PC-9 (cell line): ENCODE measurements at regions not wholly inside any gene's neighbourhood (a gene's known extent, or its start where the extent isn't known, plus 50 kb on each side); places are given as distances from the start of the nearest gene placed in this dataset.
"Not testable (repeated sequence)": the region's sequence is repeated elsewhere in the genome, so short reads cannot be mapped to it uniquely, and the experiment has no call there.

Experiments
- BruUV-seq: library from RNA; stranded (reverse); fragments of 400-500 nt; replicated peaks from 2 replicates; lab custom pipeline; 2021; lab: Mats Ljungman, UMichigan
- CTCF ChIA-PET: fragments of 300-600 bp; sonication (Branson Sonifier 250); formaldehyde crosslinking; loops from one replicate; lab custom pipeline; 2022; ENCODE audit warnings: antibody characterized with exemption; lab: Charles Lee
- POLR2A ChIA-PET: fragments of 300-600 bp; sonication (Branson Sonifier 250); formaldehyde crosslinking; loops from one replicate; lab custom pipeline; 2022; ENCODE audit warnings: antibody characterized with exemption; ENCODE audit not compliant: unreplicated experiment; lab: Charles Lee
- DNase-seq, 2 experiments: peaks; one replicate each; pipeline versions ENCODE4 v3.0.0 to v3.0.0-alpha.2; 2015 to 2022; ENCODE audit warnings: mixed read lengths in 1 of 2
- H2AFZ ChIP-seq: fragments of 200-600 bp; sonication (generic); 2 replicates; pipeline ENCODE4 v1.8.1; 2017; ENCODE audit warnings: antibody characterized with exemption
- H3F3A ChIP-seq: fragments of 200-600 bp; sonication (generic); 2 replicates; pipeline ENCODE4 v1.8.1; 2017; ENCODE audit warnings: antibody characterized with exemption, mild to moderate bottlenecking, low read depth; ENCODE audit not compliant: insufficient read depth
- H3K27ac ChIP-seq: fragments of 200-600 bp; sonication (generic); 2 replicates; pipeline ENCODE4 v1.6.1; 2016; ENCODE audit warnings: mixed run types
- H3K27me3 ChIP-seq: fragments of 200-600 bp; sonication (generic); 2 replicates; pipeline ENCODE4 v1.6.1; 2016; ENCODE audit warnings: low read depth, mixed run types; ENCODE audit not compliant: insufficient read depth
- H3K36me3 ChIP-seq: fragments of 200-600 bp; sonication (generic); 2 replicates; pipeline ENCODE4 v1.6.1; 2016; ENCODE audit warnings: low read depth, mixed run types
- H3K4me1 ChIP-seq: fragments of 200-600 bp; sonication (generic); replicated peaks from 2 replicates; pipeline ENCODE4 v1.6.1; 2016; ENCODE audit warnings: mixed run types; ENCODE audit not compliant: insufficient read depth
- H3K4me2 ChIP-seq: fragments of 200-600 bp; sonication (generic); 2 replicates; pipeline ENCODE4 v1.6.1; 2017; ENCODE audit warnings: mixed run types
- H3K4me3 ChIP-seq: fragments of 200-600 bp; sonication (generic); 2 replicates; pipeline ENCODE4 v1.6.1; 2016; ENCODE audit warnings: mixed run types
- H3K79me2 ChIP-seq: fragments of 200-600 bp; sonication (generic); 2 replicates; pipeline ENCODE4 v1.6.1; 2017; ENCODE audit warnings: low read depth, mixed run types
- H3K9me2 ChIP-seq: fragments of 200-600 bp; sonication (generic); 2 replicates; pipeline ENCODE4 v1.8.1; 2017; ENCODE audit warnings: mild to moderate bottlenecking; ENCODE audit not compliant: insufficient read depth
- H3K9me3 ChIP-seq: fragments of 200-600 bp; sonication (generic); 2 replicates; pipeline ENCODE4 v1.8.1; 2016; ENCODE audit warnings: low read depth; ENCODE audit not compliant: insufficient read depth
- H4K20me1 ChIP-seq: fragments of 200-600 bp; sonication (generic); 2 replicates; pipeline ENCODE4 v1.8.1; 2017; ENCODE audit not compliant: insufficient read depth
- EZH2 ChIP-seq: fragments of 200-600 bp; sonication (generic); IDR thresholded peaks from 2 replicates; pipeline ENCODE4 v1.8.0; 2017; ENCODE audit warnings: antibody characterized with exemption, low read depth
- intact Hi-C: fragments of 100-400 bp; cut with micrococcal nuclease; formaldehyde crosslinking; loops from one replicate; pipeline ENCODE4 v1.10.0; 2022; ENCODE audit not compliant: unreplicated experiment
- TF ChIP-seq, protein P1 (sequence below): fragments of 200-600 bp; sonication (generic); conservative IDR thresholded peaks from 2 replicates; pipeline ENCODE4 v1.6.1; 2017; ENCODE audit warnings: mixed run types, antibody characterized with exemption, mild to moderate bottlenecking, moderate library complexity

DNA sequence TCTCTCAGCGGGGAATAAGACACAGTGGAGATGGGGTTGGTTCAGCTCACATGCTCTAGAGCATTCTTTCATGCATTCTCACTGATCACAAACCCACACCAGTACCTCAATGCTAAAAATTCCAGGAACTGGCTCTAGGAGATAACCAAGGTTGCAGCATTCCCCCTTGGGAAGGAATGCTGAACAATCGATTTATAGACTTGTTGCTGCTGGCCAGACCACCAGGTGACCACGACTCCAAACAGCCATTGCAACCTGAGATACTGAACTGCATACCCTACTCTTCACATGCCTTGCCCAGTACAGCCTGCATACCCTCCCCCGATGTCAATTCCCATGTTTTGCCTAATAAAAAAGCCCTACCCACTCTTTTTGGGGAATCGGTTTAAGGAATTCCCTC is 75.1 kb upstream of the GPRC5B start:
- intact Hi-C loops, result no loop called here
- no peak for TF ChIP-seq EZH2
- TF ChIP-seq, protein P1, sequence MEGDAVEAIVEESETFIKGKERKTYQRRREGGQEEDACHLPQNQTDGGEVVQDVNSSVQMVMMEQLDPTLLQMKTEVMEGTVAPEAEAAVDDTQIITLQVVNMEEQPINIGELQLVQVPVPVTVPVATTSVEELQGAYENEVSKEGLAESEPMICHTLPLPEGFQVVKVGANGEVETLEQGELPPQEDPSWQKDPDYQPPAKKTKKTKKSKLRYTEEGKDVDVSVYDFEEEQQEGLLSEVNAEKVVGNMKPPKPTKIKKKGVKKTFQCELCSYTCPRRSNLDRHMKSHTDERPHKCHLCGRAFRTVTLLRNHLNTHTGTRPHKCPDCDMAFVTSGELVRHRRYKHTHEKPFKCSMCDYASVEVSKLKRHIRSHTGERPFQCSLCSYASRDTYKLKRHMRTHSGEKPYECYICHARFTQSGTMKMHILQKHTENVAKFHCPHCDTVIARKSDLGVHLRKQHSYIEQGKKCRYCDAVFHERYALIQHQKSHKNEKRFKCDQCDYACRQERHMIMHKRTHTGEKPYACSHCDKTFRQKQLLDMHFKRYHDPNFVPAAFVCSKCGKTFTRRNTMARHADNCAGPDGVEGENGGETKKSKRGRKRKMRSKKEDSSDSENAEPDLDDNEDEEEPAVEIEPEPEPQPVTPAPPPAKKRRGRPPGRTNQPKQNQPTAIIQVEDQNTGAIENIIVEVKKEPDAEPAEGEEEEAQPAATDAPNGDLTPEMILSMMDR, result no peak
- Histone ChIP-seq H3K9me3 (no peaks in the 10 kb centered on the region), H3K36me3 (no peaks in the 10 kb centered on the region), H3K4me2 (no peak overlapping the region), H3F3A (no peaks in the 10 kb centered on the region), H3K4me3 (no peak overlapping the region), H3K79me2 (no peaks in the 10 kb centered on the region), H3K9me2 (no peaks in the 10 kb centered on the region), H4K20me1 (no peaks in the 10 kb centered on the region), H3K27ac (no peak overlapping the region), H3K27me3 (peaks cover 60% of the 10 kb centered on the region), H3K4me1 (no peaks in the 10 kb centered on the region), H2AFZ (no peak overlapping the region)
- POLR2A ChIA-PET, result no interaction called here
- no peak for DNase-seq
- CTCF ChIA-PET, result no interaction called here
- BruUV-seq, result no TSS peak

DNA sequence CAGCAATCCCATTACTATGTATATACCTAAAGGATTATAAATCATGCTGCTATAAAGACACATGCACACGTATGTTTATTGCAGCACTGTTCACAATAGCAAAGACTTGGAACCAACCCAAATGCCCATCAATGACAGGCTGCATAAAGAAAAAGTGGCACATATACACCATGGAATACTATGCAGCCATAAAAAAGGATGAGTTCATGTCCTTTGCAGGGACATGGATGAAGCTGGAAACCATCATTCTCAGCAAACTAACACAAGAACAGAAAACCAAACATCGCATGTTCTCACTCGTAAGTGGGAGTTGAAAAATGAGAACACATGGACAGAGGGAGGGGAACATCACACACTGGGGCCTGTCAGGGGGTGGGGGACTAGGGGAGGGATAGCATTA is 71.2 kb upstream of the GPRC5B start:
- BruUV-seq, H3K36me3 ChIP-seq, H4K20me1 ChIP-seq, H3K4me3 ChIP-seq, H2AFZ ChIP-seq, intact Hi-C loops, H3K4me1 ChIP-seq, H3K79me2 ChIP-seq, H3K4me2 ChIP-seq, H3F3A ChIP-seq, H3K27ac ChIP-seq, DNase-seq, CTCF ChIA-PET, H3K9me2 ChIP-seq, H3K9me3 ChIP-seq: not testable (repeated sequence)
- POLR2A ChIA-PET, result interaction anchor here (0.6 kb wide), 1 partner anchor 8 kb away, joined by 6 read pairs; no protein-coding TSS in a partner anchor
- H3K27me3 ChIP-seq, result peaks cover 63% of the 10 kb centered on the region

DNA sequence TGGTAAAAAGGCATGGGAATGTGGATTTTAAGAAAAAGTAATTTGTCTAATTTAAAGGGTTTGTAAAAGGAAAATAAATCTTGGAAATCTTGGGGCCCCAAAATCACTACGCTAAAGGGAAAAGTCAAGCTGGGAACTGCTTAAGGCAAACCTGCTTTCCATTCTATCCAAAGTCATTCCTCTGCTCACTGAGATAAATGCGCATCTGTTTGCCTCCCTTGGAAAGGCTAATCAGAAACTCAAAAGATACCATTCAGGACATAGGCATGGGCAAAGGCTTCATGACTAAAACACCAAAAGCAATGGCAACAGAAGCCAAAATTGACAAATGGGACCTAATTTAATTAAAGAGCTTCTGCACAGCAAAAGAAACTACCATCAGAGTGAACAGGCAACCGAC is 70.4 kb upstream of the GPRC5B start:
- H3K36me3 ChIP-seq, H3K27ac ChIP-seq, H3K79me2 ChIP-seq, H3K4me2 ChIP-seq, intact Hi-C loops, POLR2A ChIA-PET, H3K9me2 ChIP-seq, H4K20me1 ChIP-seq, H2AFZ ChIP-seq, H3K4me1 ChIP-seq, H3K4me3 ChIP-seq, H3K9me3 ChIP-seq, H3F3A ChIP-seq, BruUV-seq, DNase-seq, CTCF ChIA-PET: not testable (repeated sequence)
- H3K27me3 ChIP-seq, result peaks cover 63% of the 10 kb centered on the region

DNA sequence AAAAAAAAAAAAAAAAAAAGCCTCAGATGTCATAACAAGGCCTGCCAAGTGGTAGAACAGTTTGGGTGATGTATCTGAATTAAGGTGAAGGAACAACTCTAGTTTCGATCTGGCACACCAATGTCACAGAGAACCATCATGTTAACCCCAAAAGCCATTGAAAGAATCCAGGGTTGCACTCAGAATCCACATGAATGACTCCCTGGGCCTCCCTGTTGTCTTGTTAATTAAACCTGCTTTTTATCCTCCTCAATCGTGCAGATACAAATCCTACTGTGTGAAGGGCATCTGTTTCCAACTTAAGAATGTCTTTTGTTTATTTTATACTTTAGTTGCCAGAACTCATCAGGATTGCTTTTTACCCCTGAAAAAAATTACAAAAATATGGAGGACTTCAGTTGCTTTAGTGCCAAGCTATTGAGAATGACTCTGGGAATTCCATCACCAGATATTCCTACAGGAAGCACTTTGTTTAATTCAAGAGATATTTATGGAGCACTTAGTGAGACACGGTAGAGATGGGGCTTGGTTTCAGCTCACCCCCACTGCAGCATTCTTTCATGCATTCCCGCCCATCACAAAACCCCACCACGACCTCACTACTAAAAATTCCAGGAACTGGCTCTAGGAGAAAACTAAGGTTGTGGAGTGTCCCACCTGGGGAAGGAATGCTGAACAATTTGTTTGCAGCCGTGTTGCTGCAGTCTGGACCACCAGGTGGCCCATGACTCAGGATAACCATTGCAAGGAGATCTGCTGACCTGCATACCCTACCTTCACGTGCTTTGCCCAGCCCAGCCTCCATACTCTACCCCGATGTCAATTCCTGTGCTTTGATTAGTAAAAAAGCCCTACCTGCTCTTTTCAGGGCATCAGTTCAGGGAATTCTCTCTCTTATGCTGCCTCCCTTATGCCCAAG is 63.8 kb upstream of the GPRC5B start:
- H3K9me3 ChIP-seq, result no peaks in the 10 kb centered on the region
- no peak overlapping the region for H3K27ac ChIP-seq
- H3K4me3 ChIP-seq, result no peak overlapping the region
- intact Hi-C loops, result no loop called here
- no peaks in the 10 kb centered on the region for H3K4me1 ChIP-seq
- TF ChIP-seq EZH2, result no peak
- TF ChIP-seq, protein P1, result no peak
- H3K27me3 ChIP-seq, result peaks cover 76% of the 10 kb centered on the region
- no peaks in the 10 kb centered on the region for H4K20me1 ChIP-seq
- ChIA-PET CTCF (no interaction called here), POLR2A (no interaction called here)
- no peak overlapping the region for H3K4me2 ChIP-seq
- no peaks in the 10 kb centered on the region for H3K79me2 ChIP-seq
- H3K9me2 ChIP-seq, result no peaks in the 10 kb centered on the region
- no TSS peak for BruUV-seq
- no peaks in the 10 kb centered on the region for H3F3A ChIP-seq
- no peak for DNase-seq
- H3K36me3 ChIP-seq, result no peaks in the 10 kb centered on the region
- no peak overlapping the region for H2AFZ ChIP-seq
